ENCODE measurements at regions not wholly inside any gene's neighbourhood (a gene's known extent, or its start where the extent isn't known, plus 50 kb on each side); places are given as distances from the start of the nearest gene placed in this dataset.
"Not testable (repeated sequence)": the region's sequence is repeated elsewhere in the genome, so short reads cannot be mapped to it uniquely, and the experiment has no call there.

DNA sequence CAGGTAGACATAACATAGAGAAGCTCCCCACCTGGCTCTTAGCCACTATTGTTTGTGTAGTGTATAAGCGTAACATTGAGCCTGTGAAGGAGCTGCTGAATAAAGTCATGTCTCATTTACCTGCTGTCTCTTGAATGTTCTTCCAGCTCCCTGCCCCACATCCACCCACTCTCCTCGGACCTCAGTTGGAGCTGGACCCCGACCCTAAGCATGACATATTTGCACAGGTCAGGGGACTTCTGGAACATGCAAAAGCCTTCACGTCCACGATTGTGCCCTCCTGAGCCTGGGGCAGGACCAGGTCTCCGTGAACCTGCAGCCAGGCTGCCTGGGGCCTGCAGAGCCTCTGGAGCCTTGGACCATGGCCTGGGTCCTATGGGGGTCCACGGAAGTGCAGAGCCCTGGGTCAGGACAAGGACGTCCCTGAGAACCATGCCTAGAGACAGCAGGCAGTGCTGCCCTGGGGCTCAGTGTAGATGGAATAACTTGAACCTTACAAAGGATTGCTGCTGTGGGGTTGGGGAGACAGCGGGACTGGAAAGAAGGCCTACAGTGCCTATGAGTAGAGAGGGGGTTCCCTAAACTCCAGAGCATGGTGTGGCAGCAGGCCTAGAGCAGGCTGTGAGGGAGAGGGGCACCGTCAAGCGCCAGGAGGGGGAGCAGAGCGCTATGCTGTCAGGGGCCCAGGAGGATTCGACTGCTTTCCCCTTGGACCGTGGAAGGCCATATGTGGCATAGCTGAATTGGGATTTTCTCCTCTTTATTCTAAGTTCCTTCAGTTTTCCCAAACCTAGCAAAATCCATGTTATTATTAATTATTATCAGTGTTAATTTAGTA is 99.9 kb upstream of the ZNF236 start:
- ATAC-seq, result no peak
- DNase-seq, result no peak
- intact Hi-C loops (cut with DNase I, micrococcal nuclease), result no loop called here

DNA sequence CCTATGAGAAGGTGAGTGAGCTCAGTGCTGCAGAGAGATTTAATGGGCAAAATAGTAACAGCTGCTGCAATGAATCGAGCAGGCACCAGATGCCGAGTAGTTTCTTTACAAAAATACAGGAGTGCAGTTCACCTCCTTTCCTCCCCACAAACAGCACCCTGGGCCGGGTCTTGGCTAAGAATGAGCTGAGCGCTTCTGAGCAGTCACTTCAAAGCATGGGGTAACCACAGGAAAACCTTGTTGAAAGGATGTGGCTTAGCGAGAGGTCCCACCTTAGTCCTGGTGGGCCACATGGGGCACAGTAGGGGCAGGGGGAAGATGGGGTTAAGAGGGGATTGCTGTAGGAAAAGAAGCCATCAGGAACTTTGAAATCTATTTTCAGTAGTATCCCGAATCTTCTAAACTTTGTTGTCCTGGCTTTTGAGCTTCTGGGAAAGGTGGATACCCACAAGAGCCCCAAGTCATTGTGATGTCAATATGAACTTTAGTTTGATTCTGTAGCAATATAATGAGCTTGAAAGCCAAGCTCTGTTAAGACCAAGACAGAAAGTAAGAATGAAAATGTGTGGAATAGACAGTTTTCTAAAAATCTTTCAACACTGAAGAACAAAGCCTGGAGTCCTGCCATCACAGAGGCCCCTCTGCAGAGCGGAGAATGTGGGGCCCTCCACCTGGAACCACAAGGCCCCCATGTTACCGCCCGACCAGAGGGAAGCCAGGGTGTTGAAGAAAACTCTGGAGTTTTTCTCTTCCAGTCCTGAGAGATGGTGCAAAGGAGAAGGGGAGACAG is 101.0 kb upstream of the ZNF236 start:
- intact Hi-C loops (cut with DNase I, micrococcal nuclease), result no loop called here
- ATAC-seq (no peak), DNase-seq (no peak)

DNA sequence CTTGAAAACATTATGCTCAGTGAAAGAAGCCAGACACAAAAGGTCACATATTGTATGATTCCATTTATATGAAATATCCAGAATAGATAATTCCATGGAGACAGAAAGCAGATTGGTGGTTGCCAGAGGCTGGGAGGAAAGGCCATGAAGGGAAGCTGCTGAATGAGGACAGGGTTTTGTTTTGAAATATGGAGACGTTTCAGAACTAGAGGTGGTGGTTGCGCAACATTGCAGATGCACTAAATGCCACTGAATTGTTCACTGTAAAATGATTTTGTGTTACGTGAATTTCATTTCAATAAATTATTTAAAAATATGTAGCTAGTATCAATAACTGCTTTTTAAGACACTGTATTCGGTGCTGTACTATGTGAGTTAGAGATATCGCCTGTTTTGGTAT is 101.7 kb upstream of the ZNF236 start:
- intact Hi-C loops (cut with DNase I, micrococcal nuclease), result no loop called here
- ATAC-seq, result no peak
- no peak for DNase-seq

DNA sequence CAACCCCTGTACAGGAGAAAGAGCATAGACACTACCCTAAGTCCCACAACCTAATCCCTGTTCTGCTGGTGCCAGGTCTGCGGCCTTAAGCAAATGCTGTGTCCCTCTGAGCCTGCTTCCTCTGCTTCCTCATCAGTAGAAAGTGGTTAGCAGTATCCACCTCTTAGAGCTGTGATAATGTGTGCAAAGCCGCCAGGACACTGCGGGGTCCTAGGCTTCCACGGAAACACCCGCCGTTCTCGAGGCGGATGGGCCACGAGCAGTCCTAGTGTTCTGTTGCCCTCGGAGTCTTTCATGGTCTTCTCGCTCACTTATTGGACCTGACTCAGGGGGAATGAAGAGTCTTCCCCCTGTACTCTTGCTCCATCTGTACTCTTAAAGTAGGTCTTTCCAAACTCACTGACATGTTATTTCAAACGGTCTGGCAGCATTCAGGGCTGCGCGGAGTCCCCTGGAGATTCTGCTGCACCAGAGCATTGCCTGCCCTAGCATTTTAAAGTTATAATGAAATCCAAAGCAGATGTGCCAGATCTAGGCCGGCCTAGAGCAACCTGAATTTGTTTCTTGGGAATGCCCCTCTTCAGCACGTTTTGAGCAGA is 107.2 kb upstream of the ZNF236 start:
- no peak for ATAC-seq
- intact Hi-C loops (cut with DNase I, micrococcal nuclease), result no loop called here
- no peak for DNase-seq

DNA sequence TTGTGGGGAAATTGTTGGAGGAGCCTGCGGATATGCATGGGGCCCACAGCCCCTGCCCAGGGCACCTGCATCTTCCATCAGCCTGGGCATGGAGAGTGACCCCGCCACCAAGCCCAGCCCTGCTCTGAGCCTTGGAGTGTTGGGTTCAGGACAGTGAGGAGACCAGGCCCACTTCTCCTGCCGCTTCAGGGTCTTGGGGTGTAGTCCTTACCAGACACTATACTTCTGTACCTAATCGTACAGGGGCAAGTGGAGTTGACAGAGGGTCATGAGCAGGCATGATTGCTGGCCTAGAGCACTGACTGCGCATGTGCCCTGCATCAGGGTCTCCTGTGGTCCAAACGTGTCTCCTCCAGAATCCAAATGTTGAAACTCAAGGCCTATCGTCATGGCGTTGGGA is 108.9 kb upstream of the ZNF236 start:
- intact Hi-C loops (cut with DNase I, micrococcal nuclease), result no loop called here
- ATAC-seq (no peak), DNase-seq (no peak)

DNA sequence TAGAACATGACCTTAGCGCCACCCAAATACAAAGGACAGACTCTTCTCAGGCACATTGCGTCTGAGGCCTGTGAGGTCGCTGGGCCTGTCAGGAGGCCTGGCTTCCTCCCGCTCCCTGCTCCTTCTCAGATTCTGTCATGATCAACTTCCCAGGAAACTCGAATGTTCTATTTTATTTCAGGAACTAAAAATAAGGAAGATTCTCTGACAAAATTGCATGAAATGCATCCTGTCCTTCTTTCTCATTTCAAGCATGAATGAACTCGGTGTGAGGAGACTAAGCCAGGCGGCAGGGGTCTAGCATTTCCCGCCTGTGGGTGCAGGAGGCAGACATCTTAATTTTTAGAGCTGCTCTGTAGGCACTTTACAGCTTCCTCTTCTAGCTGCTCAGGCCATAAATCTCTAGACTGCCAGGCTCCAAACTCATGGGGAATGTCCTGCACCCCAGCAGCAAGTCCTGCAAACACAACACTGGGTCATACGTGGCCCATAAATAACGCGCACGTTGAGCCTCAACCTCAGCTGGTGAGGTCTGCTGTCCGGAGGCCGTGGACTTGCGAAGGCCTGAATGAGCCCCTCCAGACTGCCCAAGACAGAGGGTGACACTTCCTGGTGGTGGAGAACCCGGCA is 109.7 kb upstream of the ZNF236 start:
- ATAC-seq, result no peak
- intact Hi-C loops (cut with DNase I, micrococcal nuclease), result no loop called here
- DNase-seq, result no peak

DNA sequence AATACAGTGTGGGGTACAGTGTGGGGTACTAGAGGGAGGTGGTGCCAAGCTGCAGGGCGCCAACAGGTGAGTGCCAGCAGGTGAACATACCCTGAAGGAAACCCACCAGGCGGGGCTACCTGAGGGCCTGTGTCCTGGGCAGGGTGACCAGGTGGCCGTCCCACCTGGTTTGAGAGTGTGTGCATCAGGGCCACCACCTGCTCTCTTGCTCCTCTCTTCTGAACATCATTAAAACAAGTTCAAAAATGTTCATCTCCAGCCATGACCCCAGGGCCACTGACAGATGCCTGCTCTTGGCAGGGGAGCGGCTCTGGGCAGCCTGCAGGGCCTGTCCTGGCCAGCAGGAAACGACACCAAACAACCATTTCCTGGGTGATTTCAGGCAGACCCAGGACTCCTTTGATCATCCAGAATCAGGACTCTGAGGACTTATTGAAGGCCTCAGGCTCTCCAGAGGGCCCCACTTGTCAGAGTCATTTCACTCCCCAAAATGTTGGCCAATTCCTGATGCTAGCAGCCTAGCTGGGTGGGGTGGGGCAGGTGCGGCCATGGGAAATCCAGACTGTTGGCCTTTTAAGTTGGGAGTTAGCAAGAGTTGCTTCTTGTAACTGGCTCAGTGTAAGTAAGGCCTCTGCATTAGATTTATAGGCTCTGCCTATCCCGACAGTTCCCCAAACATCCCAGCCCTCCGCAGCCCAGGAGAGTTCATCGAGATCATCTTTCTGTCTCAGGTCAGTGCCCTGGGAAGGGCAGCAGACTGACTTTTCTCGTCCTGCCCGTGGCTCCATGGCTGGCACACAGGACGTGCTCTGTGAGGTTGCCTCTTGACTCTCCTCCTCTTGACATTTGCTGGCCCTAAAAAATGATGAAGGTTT is 111.5 kb upstream of the ZNF236 start:
- intact Hi-C loops (cut with DNase I, micrococcal nuclease), result no loop called here
- ATAC-seq (no peak), DNase-seq (no peak)

DNA sequence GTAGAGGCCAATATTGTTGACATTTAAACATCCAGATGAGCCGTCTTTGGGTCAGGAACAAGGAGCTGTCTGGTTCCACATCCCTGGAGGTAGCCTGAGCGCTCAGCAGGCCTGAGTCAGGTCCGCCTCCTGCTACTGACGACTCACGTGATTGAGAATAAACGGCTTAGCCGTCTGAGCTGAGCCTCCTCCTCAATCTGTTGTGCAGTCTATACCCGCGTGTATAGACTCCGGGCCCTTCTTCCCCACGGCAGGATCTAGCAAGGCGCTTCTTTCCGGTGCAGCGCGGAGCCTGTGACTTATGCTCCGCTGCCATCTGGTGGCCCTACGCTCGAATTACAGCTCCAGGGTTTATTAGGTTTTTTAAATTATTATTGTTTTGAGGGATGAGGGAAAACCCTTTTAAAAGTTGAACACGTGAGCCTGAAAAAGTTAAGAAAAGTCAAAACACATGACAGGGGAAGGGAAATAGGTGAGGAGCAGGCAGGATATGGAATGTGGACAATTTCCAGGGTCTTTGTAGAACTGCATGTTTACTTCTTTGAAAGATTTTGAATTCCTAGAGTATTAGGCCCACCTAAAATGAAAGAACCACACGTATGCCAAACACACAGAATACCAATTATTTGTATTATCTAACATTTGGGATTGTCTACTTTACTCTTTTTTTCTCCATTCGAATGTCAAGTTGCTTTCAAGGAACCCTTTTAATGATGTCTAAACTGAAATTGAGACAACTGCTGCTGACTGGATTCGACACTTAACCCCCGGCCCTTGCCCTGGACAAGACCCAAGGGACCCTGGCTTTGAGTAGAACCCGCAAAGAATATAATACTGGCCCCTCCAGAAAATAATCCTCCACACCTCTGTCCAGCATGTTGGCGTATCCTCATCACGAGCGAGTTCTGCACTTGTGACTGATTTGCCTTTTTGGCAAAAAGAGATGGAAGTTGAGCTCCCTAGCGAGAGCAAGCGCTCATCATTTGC is 112.4 kb upstream of the ZNF236 start:
- intact Hi-C loops (cut with DNase I, micrococcal nuclease), result loop anchor here in 1 of 2 donors (5.0 kb wide), 1 partner anchor 313 kb away; no protein-coding TSS in a partner anchor
- DNase-seq (peak; percentile 43 to 68), ATAC-seq (peak; percentile 86)

DNA sequence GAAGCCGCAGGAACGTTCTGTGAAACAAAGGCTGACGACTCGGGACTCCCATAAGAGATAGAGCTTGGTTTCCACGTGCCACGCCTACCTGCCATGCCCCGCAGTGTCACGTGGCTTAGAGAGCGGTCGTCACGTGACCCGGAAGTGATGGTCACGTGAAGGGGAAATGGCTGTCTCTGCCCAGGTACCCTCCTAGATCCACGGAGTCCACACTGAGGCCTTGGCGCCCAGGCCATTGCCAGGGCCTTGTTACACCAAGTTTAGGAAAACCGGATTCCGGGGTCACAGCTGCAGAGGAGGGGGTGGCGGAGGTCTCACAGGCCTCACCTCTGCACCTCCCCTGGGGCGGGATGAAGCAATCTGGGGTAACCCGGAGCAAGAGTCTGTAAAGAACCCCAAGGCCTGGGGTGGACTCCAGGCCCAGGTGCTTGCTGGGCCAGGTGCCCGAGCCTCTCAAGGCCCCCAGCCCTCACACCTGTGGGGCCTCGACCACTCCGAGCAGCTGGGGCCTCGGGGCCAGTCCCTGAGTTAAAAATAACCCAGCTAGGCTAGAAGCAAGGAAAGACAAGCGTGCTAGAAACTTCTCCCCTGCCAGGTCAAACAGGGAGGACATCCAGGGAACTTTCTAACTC is 113.5 kb upstream of the ZNF236 start:
- no peak for DNase-seq
- intact Hi-C loops (cut with DNase I, micrococcal nuclease), result loop anchor here in 1 of 2 donors (5.0 kb wide), 1 partner anchor 312 kb away; no protein-coding TSS in a partner anchor
- no peak for ATAC-seq

DNA sequence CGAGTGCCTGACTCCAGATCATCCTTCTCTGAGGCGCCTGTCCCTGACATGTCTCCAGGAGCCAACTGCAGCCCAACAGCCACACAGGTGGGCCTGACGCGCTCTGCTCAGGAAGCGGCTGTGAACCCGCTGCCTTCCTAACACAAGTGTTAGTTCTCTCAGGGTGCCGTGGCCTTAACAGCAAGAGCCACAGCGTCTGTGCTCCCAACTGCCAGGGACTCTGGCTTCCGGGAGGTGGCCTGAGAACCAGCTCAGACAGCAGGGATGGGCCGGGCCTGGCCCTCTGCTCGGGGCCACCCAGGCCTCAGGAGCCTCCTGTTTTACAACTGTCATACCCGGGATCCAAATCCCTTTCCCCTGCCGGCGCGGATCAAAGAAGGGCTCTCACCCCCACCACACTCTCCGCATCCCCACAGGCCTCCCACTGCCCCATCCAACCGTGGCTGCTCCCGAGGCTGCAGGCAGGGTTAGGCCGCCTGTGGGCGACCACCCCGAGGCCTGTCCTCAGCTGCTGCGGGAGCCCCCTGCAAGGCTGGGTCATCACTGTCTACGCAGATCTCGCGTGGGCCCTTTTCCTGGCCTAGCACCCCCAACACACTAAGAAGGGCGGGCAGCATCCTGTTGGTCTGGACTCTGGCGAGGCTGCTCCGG is 114.2 kb upstream of the ZNF236 start:
- no peak for DNase-seq
- no peak for ATAC-seq
- intact Hi-C loops (cut with DNase I, micrococcal nuclease), result loop anchor here in 1 of 2 donors (5.0 kb wide), 1 partner anchor 311 kb away; no protein-coding TSS in a partner anchor

DNA sequence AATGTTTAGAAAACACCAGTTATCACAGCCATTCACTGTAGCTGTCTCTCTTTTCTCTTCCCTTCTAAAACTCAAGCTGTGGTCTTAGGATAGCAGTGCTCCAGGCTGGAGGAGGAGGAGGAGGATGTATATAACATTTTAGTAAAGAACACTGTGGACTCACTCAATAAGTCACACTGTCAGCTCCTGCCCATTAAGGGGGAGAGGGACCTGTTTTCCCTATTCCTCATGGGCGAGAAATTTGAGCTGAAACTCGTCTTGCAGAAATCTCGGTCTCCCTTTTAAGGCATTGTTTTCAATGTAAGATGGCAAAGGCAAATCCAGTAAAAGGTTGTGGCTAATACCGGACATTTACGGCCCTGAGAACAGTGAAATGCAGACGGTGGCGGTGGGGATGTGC is 114.8 kb upstream of the ZNF236 start:
- ATAC-seq (no peak), DNase-seq (no peak)
- intact Hi-C loops (cut with DNase I, micrococcal nuclease), result loop anchor here in 1 of 2 donors (5.0 kb wide), 1 partner anchor 310 kb away; no protein-coding TSS in a partner anchor

DNA sequence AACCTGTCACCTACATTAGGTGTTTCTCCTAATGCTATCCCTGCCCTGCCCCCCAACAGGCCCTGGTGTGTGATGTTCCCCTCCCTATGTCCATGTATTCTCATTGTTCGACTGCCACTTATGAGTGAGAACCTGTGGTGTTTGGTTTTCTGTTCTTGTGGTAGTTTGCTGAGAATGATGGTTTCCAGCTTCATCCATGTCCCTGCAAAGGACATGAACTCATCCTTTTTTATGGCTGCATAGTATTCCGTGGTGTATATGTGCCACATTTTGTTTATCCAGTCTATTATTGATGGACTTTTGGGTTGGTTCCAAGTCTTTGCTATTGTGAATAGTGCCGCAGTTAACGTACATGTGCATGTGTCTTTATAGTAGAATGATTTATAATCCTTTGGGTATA is 117.8 kb upstream of the ZNF236 start:
- intact Hi-C loops (cut with DNase I, micrococcal nuclease); ATAC-seq; DNase-seq: not testable (repeated sequence)

DNA sequence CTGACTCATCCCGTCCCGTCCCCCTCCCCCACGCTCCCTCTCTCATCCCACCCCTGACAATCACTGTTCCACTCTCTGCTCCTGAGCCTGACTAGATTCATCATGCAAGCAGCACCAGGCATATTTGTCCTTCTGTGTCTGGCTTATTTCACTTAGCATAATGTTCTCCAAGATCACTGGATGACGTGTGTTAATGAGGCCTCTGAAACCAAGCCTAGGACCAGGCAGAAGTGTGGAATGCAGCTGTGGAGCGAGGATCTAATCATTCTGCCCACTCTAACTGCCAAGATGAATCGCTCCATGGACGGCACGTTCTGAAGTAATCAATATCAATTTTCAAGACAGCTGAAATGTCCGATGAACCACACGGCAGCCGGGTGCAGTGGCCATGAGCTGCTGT is 122.4 kb upstream of the ZNF236 start:
- intact Hi-C loops (cut with DNase I, micrococcal nuclease), result loop anchor here in 1 of 2 donors (10.0 kb wide), 1 partner anchor 295 kb away; no protein-coding TSS in a partner anchor
- DNase-seq (no peak), ATAC-seq (no peak)

DNA sequence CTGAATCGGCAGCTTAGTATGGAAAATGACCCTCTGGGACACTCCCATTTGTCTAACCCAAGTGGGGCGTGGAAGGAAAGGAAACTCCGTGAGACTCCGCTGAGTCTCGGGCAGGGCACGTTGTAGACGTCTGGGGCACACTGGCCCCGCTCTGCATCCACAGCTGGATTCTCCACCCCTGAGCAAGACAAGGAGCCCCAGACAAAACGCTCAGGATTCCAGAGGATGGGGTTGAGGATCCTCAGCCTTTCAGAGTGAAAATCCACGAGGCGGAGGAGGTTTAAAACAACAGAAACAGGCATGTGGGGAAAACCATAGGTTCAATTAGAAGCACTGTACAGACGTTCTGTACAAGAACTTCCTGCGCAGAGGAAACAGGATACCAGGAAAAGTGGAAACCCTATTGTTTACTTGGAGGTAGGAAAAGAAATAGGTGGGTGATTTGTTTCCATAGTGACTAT is 124.9 kb upstream of the ZNF236 start:
- DNase-seq, result no peak

DNA sequence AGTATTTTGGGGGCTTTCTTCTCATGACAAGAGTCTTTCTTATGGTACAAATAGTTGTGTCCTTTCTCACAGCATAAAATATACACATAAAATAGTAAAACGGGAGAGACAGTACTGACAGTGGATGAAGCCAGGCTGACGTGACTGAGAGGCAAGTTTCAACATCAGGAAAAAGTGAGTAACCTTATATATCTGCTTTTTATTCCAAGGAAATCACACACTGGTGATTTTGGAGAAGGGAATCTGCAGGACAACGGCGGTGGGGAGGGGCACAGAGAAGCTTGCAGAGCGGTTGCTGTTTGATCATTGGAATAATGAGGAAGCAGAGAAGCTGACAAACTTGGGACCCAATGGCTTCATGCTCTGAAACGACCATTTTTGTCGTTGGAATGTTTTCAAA is 130.6 kb upstream of the ZNF236 start:
- DNase-seq (no peak), ATAC-seq (no peak)
- intact Hi-C loops (cut with DNase I, micrococcal nuclease), result loop anchor here in 1 of 2 donors (10.0 kb wide), 1 partner anchor 287 kb away; no protein-coding TSS in a partner anchor

More for the DNA sequence above, 124.9 kb upstream of the ZNF236 start:
- ATAC-seq, result peak; percentile 89
- intact Hi-C loops (cut with DNase I, micrococcal nuclease), result loop anchor here in 1 of 2 donors (10.0 kb wide), 1 partner anchor 293 kb away; no protein-coding TSS in a partner anchor

All from left colon (tissue), 2 donors.